GM21423 (cell line): ENCODE measurements at regions not wholly inside any gene's neighbourhood (a gene's known extent, or its start where the extent isn't known, plus 50 kb on each side); places are given as distances from the start of the nearest gene placed in this dataset.
A peak's percentile ranks its signal among the peaks of the same experiment; 100 is the strongest.
"Not testable (repeated sequence)": the region's sequence is repeated elsewhere in the genome, so short reads cannot be mapped to it uniquely, and the experiment has no call there.

Experiments
- ATAC-seq: cut with Tn5 transposase; IDR thresholded peaks from one replicate; pipeline ENCODE4 v1.9.1; 2021; ENCODE audit warnings: mild to moderate bottlenecking, moderate library complexity; ENCODE audit not compliant: unreplicated experiment

DNA sequence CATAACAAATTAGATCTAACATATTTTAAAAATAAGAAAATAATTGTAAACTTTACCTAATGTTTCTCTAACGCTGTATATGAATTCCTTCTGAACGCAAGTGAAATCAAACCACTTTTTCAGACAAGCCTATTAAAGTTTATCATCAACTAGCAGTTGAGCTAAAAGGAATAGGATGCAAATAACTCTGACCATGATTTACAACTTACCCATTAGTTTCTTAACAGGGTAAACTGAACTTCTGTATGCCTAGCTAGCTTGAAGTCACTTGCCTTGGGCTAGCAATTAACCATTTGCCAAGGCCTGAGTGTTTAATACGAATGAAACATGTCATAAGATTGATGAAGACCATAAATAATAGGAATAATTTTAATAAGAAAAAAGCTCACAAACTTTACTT, 762.7 kb upstream of the ARRDC3 start:
- ATAC-seq, result no peak

DNA sequence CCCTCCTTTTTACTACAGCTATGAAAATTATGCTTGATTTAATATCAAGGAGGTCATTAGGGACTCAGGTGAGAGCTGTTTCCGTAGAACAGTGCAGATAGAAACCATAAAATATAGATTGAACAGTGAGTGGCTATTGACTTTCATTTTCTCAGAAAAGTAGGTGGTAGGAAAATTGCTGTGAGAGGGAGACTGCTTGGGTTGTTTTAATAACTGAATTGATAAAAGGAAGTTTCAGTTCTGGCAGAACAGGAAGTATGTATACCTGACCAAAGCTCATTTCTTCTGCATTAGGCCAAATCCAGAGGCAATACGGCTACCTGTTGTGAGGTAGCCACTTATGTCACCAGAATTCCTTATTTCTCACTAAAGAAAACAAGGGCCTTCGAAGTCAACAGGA, 761.7 kb upstream of the ARRDC3 start:
- ATAC-seq, result peak; percentile 46

DNA sequence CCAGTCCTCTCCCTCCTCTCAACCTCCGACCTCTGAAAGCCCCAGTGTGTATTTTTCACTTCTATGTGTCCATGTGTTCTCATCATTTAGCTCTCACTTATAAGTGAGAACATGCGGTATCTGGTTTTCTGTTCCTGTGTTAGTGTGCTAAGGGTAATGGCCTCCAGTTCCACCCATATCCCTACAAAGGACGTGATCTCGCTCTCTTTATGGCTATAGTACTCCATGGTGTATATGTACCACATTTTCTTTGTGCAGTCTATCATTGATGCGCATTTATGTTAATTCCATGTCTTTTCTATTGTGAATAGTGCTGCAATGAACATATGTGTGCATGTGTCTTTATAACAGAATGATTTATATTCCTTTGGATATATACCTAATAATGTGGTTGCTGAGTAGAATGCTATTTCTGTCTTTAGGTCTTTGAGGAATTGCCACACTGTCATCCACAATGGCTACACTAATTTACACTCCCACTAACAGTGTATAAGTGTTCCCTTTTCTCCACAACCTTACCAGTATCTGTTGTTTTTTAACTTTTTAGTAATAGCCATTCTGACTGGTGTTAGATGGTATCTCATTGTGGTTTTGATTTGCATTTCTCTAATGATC, 749.3 kb upstream of the ARRDC3 start:
- not testable (repeated sequence) for ATAC-seq

DNA sequence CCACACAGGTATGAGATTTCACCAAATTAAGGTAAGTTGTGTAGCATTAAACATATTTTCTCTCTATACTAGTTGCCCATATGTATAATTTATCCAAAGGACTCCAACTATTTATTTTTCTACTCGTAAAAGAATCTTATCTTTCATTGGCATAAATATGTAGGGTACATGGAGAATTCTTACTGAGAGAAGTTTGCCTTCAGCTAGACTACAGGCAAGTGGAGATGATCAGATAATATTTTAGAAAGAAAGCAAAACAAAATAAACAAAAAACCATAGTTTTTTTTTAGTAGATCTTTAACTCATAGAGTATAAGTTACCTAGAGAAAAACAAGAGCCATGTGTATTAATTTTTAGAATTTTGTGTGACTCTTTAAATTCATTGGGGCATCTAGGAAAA, 743.1 kb upstream of the ARRDC3 start:
- ATAC-seq, result no peak

DNA sequence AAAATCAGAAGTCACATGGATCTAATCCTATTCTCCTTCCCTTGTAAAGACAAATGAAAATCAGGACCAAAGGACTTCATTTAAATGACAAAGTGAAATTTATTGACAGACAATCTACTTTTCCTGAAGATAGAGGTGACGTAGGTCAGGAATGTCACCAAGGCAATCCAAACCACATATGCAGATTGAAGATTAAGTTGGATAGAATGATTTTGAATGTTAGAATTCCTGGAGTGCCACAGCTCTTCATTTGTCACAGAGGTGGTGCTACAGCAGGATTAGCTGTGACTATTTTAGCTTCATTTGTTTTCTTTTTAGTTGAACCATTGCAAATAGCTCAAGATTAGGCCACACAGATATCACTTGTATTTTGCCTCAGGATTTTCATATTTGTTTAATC, 736.0 kb upstream of the ARRDC3 start:
- ATAC-seq, result no peak

DNA sequence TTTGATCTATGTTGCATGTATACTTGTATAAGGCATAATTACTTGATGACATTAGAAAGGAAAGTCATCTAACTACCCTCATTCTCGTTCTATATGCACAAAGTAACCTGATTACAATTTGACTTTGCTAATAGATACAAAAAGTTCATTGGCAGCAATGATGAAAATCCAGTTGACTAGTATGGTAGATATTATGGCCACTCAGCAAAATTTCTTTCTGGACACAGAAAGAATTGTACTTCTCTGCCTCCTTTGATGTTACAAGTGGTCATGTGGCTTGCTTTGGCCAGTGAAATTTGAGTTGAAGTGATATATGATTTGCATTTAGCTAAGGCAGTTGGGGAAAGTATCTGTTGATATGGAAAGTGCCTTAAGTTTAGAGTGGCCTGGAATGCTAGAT, 723.7 kb upstream of the ARRDC3 start:
- no peak for ATAC-seq

DNA sequence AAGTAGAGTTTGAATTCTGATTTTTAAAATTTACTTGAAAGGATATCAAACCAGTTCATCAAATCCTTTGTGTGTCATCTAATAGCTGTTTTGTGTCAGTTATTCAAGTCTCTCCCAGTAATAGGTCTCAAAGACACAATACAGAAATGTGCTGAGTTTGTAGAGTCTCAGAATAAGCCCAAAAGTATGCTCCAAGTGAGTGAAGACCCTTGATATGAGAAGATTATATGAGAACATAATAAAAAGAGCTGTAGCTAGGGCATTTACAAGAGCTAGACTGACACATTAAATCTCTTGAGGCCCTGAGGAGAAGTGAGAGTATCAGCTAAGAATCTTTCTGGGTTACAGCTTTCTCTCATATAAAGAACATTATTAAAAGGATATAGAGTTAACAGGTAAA, 721.0 kb upstream of the ARRDC3 start:
- ATAC-seq, result no peak

DNA sequence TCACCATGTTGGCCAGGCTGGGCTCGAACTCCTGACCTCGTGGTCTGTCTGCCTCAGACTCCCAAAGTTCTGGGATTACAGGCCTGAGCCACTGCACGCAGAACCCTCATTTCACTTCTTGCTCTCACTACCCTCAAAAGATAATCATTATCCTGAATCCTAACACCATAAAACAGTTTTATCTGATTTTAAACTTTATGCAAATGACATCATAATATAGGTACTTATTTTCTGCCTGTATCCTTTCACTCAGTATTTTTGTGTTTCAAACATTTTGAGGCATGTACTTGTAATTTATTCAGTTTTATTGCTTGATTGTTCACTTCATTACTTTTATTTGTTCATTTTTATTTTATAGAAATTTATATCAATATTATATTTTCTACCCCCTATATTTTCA, 719.2 kb upstream of the ARRDC3 start:
- ATAC-seq, result no peak

DNA sequence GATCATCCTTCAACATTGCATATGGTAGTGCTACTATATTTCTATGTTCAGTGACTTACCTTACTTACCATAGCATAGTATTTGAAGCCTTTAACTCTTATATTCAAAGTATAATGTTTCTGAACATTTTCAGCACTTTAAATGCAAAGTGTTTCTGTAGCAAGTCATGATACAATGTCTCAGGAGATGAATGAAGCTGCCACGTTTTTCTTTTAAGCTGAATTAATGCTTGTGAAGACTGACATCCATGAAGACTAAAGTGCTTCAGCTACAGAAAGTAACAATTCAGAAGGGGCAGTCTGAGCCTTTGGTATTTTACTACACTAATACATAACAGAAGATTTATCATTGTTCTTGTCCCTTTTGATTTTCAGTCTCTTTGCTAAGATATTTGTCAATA, 709.1 kb upstream of the ARRDC3 start:
- ATAC-seq, result no peak

DNA sequence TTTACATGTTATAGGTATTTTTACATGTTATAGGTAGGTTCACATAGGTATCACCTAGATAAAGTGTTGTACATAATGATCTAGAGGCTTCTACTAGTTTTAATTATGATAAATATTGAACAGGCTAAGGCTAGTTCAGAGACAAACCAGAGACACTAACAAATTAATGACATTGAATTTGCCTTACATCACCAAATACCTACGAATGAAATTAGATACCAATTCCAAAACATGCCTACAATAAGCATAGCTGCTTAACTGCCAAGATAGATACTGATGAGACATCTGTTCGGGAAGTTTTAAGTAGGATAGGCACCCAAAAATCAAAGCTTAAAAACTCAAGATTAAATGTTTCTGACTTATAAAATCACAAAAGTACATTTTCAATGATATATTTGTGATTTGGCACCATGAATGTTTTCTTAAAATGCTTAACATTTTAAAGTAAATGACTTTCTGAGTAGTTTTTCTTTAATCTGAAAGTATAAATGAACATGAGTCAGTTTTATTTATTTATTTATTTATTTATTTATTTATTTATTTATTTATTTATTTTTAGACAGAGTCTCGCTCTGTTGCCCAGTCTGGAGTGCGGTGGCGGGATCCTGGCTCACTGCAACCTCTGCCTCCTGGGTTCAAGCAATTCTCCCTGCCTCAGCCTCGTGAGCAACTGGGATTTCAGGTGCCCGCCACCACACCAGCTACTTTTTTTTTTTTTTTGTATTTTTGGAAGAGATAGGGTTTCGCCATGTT, 703.1 kb upstream of the ARRDC3 start:
- ATAC-seq, result no peak

DNA sequence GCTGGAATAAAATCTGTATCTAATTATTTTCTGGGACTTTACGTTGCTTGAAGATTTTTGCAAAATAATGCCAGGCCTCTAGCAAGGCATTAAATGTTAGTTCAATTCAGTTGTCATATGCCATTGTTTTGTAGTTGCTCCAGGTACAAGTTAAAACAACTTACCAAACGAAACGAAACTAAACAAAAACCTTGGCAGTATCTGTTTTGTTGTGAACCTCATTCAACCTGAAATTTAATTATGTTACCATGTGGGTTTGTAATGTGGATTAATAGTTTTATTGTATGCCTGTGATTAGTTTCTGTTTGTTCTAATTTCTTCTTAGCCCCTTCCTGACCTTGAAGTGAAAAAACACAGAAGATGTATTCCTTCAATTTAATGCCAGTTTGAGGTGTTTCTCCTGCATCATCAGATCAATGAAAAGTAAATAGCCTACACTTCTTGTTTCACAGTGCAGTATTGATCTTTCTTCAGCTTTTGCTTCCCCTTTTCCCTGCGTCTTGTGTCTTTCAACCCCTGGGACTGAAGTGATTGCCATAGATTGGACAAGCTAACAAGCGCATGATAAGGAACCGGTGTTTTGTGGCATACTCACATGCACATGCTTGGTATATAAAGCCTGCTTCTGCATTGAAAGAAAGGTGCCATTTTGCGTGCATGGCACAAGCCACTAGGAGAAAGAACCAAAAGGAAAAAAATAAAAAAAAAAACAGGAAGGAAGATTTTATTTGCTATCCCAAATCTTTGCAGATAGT, 699.0 kb upstream of the ARRDC3 start:
- ATAC-seq, result no peak

DNA sequence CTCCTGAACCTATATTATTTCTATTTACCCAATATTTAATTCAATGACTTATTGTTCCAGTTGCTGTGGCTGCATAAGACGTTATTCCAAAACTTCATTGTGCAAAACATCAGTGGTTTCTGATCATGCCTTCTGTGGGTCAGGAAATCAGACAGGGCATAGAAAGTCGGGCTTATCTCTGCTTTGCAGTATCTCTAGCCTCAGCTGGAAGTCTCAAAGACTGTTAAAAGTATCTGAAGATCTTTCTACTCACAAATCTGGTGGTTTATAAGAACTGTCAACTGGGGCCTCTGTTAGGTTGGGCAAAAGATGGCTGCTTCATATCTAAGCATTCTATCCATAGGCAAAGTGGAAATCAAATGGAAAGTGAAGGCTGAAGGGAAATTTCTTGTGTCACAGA, 687.7 kb upstream of the ARRDC3 start:
- ATAC-seq, result no peak

DNA sequence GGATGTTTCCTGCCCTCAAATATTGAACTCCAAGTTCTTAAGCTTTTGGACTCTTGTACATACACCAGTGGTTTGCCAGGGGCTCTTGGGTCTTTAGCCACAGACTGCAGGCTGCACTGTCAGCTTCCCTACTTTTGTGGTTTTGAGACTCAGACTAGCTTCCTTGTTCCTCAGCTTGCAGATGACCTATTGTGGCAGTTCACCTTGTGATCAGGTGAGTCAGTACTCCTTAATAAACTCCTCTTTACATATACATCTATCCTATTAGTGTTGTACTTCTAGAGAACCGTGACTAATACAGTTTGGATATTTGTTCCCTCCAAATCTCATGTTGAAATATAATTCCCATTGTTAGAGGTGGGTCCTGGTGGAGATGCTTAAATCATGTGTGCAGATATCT, 681.9 kb upstream of the ARRDC3 start:
- ATAC-seq, result no peak

DNA sequence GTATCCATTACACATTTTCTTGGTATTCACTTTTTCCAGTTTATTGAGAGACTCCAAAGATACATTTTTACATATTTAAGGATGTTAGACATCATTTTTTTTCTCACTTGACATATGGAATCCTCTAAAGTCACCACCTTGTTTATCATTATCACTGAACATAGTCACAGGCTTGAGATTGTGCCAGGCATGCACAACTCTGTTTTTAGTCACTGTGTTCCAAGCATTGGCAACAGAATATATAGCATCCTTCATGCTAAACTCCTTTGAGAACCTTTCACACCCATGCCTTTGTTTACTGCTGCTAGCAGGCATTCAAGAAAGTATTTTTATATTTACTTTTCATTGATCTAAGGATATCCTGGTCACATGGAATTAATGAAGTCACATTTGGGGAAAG, 668.6 kb upstream of the ARRDC3 start:
- ATAC-seq, result no peak

DNA sequence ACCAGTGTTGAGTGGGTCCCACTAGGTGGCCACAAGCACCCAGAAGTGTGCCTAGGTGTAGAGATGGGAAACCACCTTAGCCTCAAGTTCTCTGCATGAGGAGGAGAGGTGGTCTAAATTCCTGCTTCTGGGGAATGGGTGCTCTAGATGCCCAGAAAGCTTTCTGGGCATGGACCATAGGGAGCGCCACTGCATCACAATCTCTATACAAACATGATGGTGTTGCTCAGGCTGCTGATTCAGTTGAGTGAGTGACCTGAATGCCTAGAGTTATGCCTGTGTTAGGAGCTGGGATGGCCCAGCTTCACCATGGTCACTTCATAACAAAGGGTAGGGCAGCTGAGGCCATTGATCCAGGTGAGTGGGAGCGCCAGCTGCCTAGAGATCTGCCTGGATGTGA, 667.9 kb upstream of the ARRDC3 start:
- ATAC-seq, result no peak

DNA sequence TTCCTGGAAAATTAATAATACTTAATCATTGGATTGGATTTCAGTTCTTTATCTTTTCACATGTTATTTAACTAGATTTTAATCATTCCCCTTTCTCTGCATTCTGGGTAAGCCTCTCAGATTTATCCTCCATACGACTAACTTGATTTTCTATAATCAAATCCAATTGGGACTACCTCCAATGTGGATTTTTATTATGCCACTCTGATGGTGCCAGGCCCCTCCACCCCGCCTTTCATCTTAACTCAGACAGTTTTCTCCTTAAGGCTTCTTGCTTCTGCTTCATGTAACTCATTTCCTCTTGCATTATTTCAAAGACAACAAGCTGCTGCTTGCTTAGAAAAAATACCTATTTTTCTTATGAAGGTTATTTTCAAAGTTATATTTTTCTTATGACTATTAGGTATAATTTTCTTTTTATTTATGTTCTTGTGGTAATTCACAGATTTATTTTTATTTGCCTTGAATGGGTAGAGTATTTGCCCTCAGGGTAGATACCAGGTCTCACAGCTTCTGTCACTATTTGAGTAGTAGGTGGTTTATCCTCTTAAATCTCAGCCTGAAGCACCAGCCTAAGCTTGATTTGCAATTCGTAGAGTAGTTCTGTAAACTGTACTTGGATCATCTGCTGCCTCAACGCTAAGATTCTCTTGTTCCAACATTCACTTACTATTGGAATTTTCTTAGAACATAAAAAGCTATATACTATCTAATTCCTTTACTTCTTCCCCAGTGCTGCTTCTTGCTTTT, 659.0 kb upstream of the ARRDC3 start:
- ATAC-seq, result no peak

DNA sequence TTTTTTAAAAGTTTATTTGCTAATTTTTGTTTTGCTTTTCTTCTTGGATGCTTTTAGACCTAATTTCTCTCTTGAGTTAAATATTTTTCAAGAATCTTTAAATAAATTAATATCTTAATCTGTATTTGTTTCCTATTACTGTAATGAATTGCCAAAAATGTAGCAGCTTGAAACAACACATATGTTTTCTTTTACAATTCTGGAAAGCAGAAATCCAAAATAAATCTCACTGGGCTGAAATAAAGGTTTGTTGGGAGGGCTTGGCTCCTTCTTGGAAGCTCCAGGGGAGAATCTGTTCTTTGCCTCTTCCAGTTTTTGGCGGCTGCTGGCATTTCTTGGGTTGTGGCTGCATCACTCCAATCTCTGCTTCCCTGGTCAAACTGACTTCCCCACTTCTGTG, 658.1 kb upstream of the ARRDC3 start:
- ATAC-seq, result no peak

DNA sequence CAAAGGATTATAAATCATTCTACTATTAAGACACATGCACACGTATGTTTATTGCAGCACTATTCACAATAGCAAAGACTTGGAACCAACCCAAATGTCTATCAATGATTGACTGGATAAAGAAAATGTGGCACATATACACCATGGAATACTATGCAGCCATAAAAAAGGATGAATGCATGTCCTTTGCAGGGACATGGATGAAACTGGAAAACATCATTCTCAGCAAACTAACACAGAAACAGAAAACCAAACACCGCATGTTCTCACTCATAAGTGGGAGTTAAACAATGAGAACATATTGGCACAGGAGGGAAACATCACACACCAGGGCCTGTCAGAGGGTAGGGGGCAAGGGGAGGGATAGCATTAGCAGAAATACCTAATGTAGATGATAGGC, 646.7 kb upstream of the ARRDC3 start:
- not testable (repeated sequence) for ATAC-seq

DNA sequence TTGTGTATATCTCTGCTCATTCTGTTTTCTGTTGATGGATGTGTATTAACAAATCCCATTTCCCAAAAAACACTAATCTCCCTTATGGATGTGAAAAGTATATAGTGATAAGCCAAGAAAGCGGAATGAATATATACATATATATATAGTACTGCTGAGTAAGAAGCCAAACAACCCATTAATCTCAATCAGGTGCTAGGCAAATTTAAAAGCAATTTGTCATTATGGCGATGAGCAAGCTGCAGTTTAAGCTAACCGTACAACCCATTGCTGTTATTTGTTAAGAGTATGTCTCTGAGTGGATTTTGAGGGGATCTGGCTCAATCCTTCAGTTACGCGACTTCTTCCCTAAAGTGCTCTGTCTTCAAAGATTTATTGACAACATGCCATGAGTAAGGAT, 640.4 kb upstream of the ARRDC3 start:
- ATAC-seq, result no peak

DNA sequence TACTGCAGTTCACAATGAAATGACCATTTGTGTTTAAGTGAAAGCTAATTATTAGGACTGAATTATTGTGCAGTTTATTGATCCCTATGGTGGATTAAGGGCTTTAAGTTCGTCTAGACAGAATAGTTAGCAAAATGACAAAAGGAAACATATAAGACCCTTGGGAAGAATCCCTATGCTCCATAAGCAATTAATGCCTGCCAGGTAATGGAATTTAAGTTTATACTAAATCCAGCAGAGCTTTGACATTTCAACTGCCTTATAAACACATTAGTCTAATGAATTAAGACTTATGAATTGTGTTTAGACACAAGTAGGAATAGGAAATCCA, 640.0 kb upstream of the ARRDC3 start:
- ATAC-seq, result no peak

DNA sequence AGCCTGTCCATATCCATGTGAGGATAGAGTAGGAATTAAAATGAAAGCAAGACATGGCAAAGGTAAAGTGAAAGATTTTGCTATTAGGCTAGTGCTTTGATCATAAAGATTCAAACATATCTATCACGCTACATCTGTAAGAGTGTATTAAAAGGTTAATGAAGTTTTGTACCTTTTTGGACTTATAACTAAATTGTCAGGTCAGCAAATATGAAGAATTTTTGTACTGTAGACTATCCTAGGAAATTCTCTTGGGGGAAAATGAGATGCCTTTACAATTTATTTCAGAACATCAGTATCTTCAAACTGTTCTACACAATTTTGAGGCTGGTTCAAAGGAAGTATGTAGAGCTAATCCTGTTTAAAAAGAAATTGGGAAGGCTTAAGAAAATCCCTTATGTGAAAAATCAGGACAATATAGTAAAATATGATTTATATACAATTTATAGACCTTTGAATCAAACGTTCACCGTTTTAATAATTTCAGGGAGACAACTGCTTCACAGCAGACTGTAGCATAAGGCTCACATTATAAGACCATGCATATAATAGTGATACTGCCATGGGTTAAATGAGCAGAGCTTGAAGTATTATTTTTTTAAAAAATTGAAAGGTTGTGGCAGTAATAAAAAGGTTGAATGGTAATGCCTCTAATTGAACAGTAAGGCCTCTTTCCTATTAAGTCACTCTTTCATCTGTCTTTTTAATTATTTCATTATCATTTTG, 639.5 kb upstream of the ARRDC3 start:
- no peak for ATAC-seq
